HG02623 (cell line): ENCODE measurements at regions not wholly inside any gene's neighbourhood (a gene's known extent, or its start where the extent isn't known, plus 50 kb on each side); places are given as distances from the start of the nearest gene placed in this dataset.

ENCODE experiments used
- ATAC-seq: cut with Tn5 transposase; IDR thresholded peaks from one replicate; pipeline ENCODE4 v1.9.1; 2021; ENCODE audit warnings: moderate library complexity; ENCODE audit not compliant: unreplicated experiment

GRCh38 chr5:35367526-35367925 lies 137.2 kb upstream of the PRLR start:
- ATAC-seq = no peak

- no peak for ATAC-seq
Measured at GRCh38 chr5:35365758-35366157, 135.5 kb upstream of the PRLR start.

GRCh38 chr5:35364350-35364749 lies 134.1 kb upstream of the PRLR start:
- ATAC-seq = no peak

- no peak for ATAC-seq
Measured at GRCh38 chr5:35363387-35363965, 133.2 kb upstream of the PRLR start.

GRCh38 chr5:35362772-35363171 lies 132.5 kb upstream of the PRLR start:
- no peak for ATAC-seq

- ATAC-seq = no peak
Measured at GRCh38 chr5:35360671-35361070, 130.4 kb upstream of the PRLR start.

- no peak for ATAC-seq
Measured at GRCh38 chr5:35359859-35360258, 129.6 kb upstream of the PRLR start.

- no peak for ATAC-seq
Measured at GRCh38 chr5:35357973-35358372, 127.7 kb upstream of the PRLR start.

GRCh38 chr5:35356725-35357124 lies 126.4 kb upstream of the PRLR start:
- no peak for ATAC-seq

- no peak for ATAC-seq
Measured at GRCh38 chr5:35354751-35355150, 124.5 kb upstream of the PRLR start.

GRCh38 chr5:35345222-35345621 lies 114.9 kb upstream of the PRLR start:
- ATAC-seq = no peak

GRCh38 chr5:35342664-35343063 lies 112.4 kb upstream of the PRLR start:
- no peak for ATAC-seq

GRCh38 chr5:35341189-35341588 lies 110.9 kb upstream of the PRLR start:
- no peak for ATAC-seq

GRCh38 chr5:35339616-35340100 lies 109.4 kb upstream of the PRLR start:
- ATAC-seq = no peak

- no peak for ATAC-seq
Measured at GRCh38 chr5:35339006-35339405, 108.7 kb upstream of the PRLR start.

GRCh38 chr5:35338157-35338453 lies 107.8 kb upstream of the PRLR start:
- ATAC-seq = no peak

GRCh38 chr5:35337340-35338156 lies 107.3 kb upstream of the PRLR start:
- ATAC-seq = no peak

GRCh38 chr5:35336230-35336629 lies 105.9 kb upstream of the PRLR start:
- no peak for ATAC-seq

GRCh38 chr5:35335752-35336151 lies 105.5 kb upstream of the PRLR start:
- no peak for ATAC-seq

GRCh38 chr5:35333366-35333765 lies 103.1 kb upstream of the PRLR start:
- no peak for ATAC-seq

- no peak for ATAC-seq
Measured at GRCh38 chr5:35331956-35332950, 102.0 kb upstream of the PRLR start.

- no peak for ATAC-seq
Measured at GRCh38 chr5:35325836-35326235, 95.5 kb upstream of the PRLR start.
